ENCODE measurements at regions not wholly inside any gene's neighbourhood (a gene's known extent, or its start where the extent isn't known, plus 50 kb on each side); places are given as distances from the start of the nearest gene placed in this dataset.

- Histone ChIP-seq H3K27ac (no peak overlapping the region), H4K20me1 (no peaks in the 10 kb centered on the region), H3K4me3 (no peak overlapping the region), H3K27me3 (no peaks in the 10 kb centered on the region), H3K4me2 (no peak overlapping the region), H3K9me3 (no peaks in the 10 kb centered on the region), H3K9ac (no peak overlapping the region), H3K4me1 (no peaks in the 10 kb centered on the region), H3K36me3 (no peaks in the 10 kb centered on the region)
- no peak for TF ChIP-seq Cebpa-rat (IDR thresholded peaks at IDR 0.05)
Observed at GRCh38 chr4:187135878-187136277, 412.2 kb upstream of the FAT1 start.

- Histone ChIP-seq H3K36me3 (no peaks in the 10 kb centered on the region), H3K27me3 (no peaks in the 10 kb centered on the region), H3K4me1 (no peaks in the 10 kb centered on the region), H3K9me3 (no peaks in the 10 kb centered on the region), H3K9ac (no peak overlapping the region), H3K27ac (no peak overlapping the region), H4K20me1 (no peaks in the 10 kb centered on the region), H3K4me2 (no peak overlapping the region), H3K4me3 (no peak overlapping the region)
- TF ChIP-seq Cebpa-rat (IDR thresholded peaks at IDR 0.05): no peak
Observed at GRCh38 chr4:187139141-187139540, 415.5 kb upstream of the FAT1 start.

- Histone ChIP-seq H3K27me3 (no peaks in the 10 kb centered on the region), H3K9me3 (no peaks in the 10 kb centered on the region), H3K4me1 (no peaks in the 10 kb centered on the region), H3K36me3 (no peaks in the 10 kb centered on the region), H3K27ac (no peak overlapping the region), H3K4me3 (no peak overlapping the region), H3K9ac (no peak overlapping the region), H4K20me1 (no peaks in the 10 kb centered on the region), H3K4me2 (no peak overlapping the region)
- TF ChIP-seq Cebpa-rat (IDR thresholded peaks at IDR 0.05): no peak
Observed at GRCh38 chr4:187141101-187141500, 417.4 kb upstream of the FAT1 start.

GRCh38 chr4:187149229-187149945 is 425.7 kb upstream of the FAT1 start:
- Histone ChIP-seq H3K36me3 (no peaks in the 10 kb centered on the region), H3K4me2 (no peak overlapping the region), H3K27me3 (no peaks in the 10 kb centered on the region), H3K4me1 (no peaks in the 10 kb centered on the region), H4K20me1 (no peaks in the 10 kb centered on the region), H3K27ac (no peak overlapping the region), H3K4me3 (no peak overlapping the region), H3K9me3 (no peaks in the 10 kb centered on the region), H3K9ac (no peak overlapping the region)
- no peak for TF ChIP-seq Cebpa-rat (IDR thresholded peaks at IDR 0.05)

- H3K4me3 ChIP-seq: no peak overlapping the region
- no peak for TF ChIP-seq Cebpa-rat (IDR thresholded peaks at IDR 0.05)
- no peaks in the 10 kb centered on the region for H4K20me1 ChIP-seq
Observed at GRCh38 chr4:187157380-187157958, 433.8 kb upstream of the FAT1 start.

GRCh38 chr4:187158003-187158402 is 434.3 kb upstream of the FAT1 start:
- Histone ChIP-seq H3K9me3 (0 out of 2 replicates have a peak, but pooled peaks cover 4% of the 10 kb centered on the region), H3K27me3 (no peaks in the 10 kb centered on the region), H3K4me2 (no peak overlapping the region), H4K20me1 (no peaks in the 10 kb centered on the region), H3K36me3 (no peaks in the 10 kb centered on the region), H3K4me3 (no peak overlapping the region), H3K4me1 (no peaks in the 10 kb centered on the region), H3K27ac (no peak overlapping the region), H3K9ac (no peak overlapping the region)
- TF ChIP-seq Cebpa-rat (IDR thresholded peaks at IDR 0.05): no peak

More at GRCh38 chr4:187157380-187157958, 433.8 kb upstream of the FAT1 start:
- 0 out of 2 replicates have a peak, but pooled peaks cover 4% of the 10 kb centered on the region for H3K9me3 ChIP-seq
- H3K9ac ChIP-seq: no peak overlapping the region
- H3K36me3 ChIP-seq: no peaks in the 10 kb centered on the region
- no peaks in the 10 kb centered on the region for H3K4me1 ChIP-seq
- no peak overlapping the region for H3K27ac ChIP-seq
- no peak overlapping the region for H3K4me2 ChIP-seq
- H3K27me3 ChIP-seq: no peaks in the 10 kb centered on the region

- 0 out of 2 replicates have a peak, but pooled peaks cover 4% of the 10 kb centered on the region for H3K9me3 ChIP-seq
- no peak overlapping the region for H3K27ac ChIP-seq
- H3K9ac ChIP-seq: no peak overlapping the region
- no peaks in the 10 kb centered on the region for H3K36me3 ChIP-seq
- no peak for TF ChIP-seq Cebpa-rat (IDR thresholded peaks at IDR 0.05)
- no peak overlapping the region for H3K4me3 ChIP-seq
- no peaks in the 10 kb centered on the region for H3K4me1 ChIP-seq
- H4K20me1 ChIP-seq: no peaks in the 10 kb centered on the region
- no peak overlapping the region for H3K4me2 ChIP-seq
- H3K27me3 ChIP-seq: no peaks in the 10 kb centered on the region
Observed at GRCh38 chr4:187160486-187160885, 436.8 kb upstream of the FAT1 start.

- H3K4me2 ChIP-seq: no peak overlapping the region
Observed at GRCh38 chr4:187166886-187167512, 443.3 kb upstream of the FAT1 start.

GRCh38 chr4:187171706-187172339 is 448.2 kb upstream of the FAT1 start:
- H3K27ac ChIP-seq: no peak overlapping the region
- H4K20me1 ChIP-seq: no peaks in the 10 kb centered on the region
- no peak overlapping the region for H3K4me3 ChIP-seq
- no peaks in the 10 kb centered on the region for H3K27me3 ChIP-seq
- no peak for TF ChIP-seq Cebpa-rat (IDR thresholded peaks at IDR 0.05)
- no peaks in the 10 kb centered on the region for H3K9me3 ChIP-seq
- no peaks in the 10 kb centered on the region for H3K36me3 ChIP-seq
- H3K4me2 ChIP-seq: 0 out of 2 replicates have a peak overlapping the region, but pooled peaks have one; percentile 6
- no peak overlapping the region for H3K9ac ChIP-seq
- H3K4me1 ChIP-seq: peaks cover 8% of the 10 kb centered on the region

More at GRCh38 chr4:187166886-187167512, 443.3 kb upstream of the FAT1 start:
- no peaks in the 10 kb centered on the region for H3K9me3 ChIP-seq
- H3K4me3 ChIP-seq: no peak overlapping the region
- peaks cover 4% of the 10 kb centered on the region for H3K4me1 ChIP-seq
- no peaks in the 10 kb centered on the region for H3K27me3 ChIP-seq
- H3K27ac ChIP-seq: no peak overlapping the region
- H3K36me3 ChIP-seq: no peaks in the 10 kb centered on the region
- TF ChIP-seq Cebpa-rat (IDR thresholded peaks at IDR 0.05): no peak
- H4K20me1 ChIP-seq: no peaks in the 10 kb centered on the region
- H3K9ac ChIP-seq: no peak overlapping the region
